ENCODE measurements at regions not wholly inside any gene's neighbourhood (a gene's known extent, or its start where the extent isn't known, plus 50 kb on each side); places are given as distances from the start of the nearest gene placed in this dataset.

GRCh38 chr9:27628311-27628710 lies 55.0 kb upstream of the C9orf72 start:
- no peak for TF ChIP-seq CTCF (IDR thresholded peaks at IDR 0.05)
- no peak for TF ChIP-seq POLR2A (IDR thresholded peaks at IDR 0.05)

Measured in testis (tissue), 2 donors.